OCI-LY7 (cell line): ENCODE measurements at regions not wholly inside any gene's neighbourhood (a gene's known extent, or its start where the extent isn't known, plus 50 kb on each side); places are given as distances from the start of the nearest gene placed in this dataset.

Experiments used
- BruUV-seq: library from RNA; stranded (reverse); fragments of 400-500 nt; replicated peaks from 2 replicates; lab custom pipeline; 2021; lab: Mats Ljungman, UMichigan
- CTCF ChIA-PET: fragments of 300-600 bp; sonication (Branson Sonifier 250); formaldehyde crosslinking; loops from one replicate; lab custom pipeline; 2022; ENCODE audit warnings: antibody characterized with exemption; ENCODE audit not compliant: unreplicated experiment; lab: Charles Lee
- POLR2A ChIA-PET: fragments of 300-600 bp; sonication (Branson Sonifier 250); formaldehyde crosslinking; loops from one replicate; lab custom pipeline; 2022; ENCODE audit warnings: antibody characterized with exemption; lab: Charles Lee
- DNase-seq: peaks from one replicate; pipeline ENCODE4 v3.0.0-alpha.2; 2015; ENCODE audit warnings: low spot score
- H2AFZ ChIP-seq: fragments of 200-600 bp; sonication (generic), shearing (Covaris generic); 2 replicates; pipeline ENCODE4 v1.6.1; 2014; ENCODE audit warnings: mild to moderate bottlenecking, antibody characterized with exemption, low read length, moderate library complexity
- H3K27ac ChIP-seq: fragments of 200-600 bp; sonication (generic); 2 replicates; pipeline ENCODE4 v1.5.1; 2014; ENCODE audit warnings: mixed run types, low read depth, mild to moderate bottlenecking, moderate library complexity, low read length, inconsistent platforms; ENCODE audit not compliant: poor library complexity, severe bottlenecking
- H3K36me3 ChIP-seq: fragments of 200-600 bp; sonication (generic); 2 replicates; pipeline ENCODE4 v1.6.1; 2014; ENCODE audit warnings: mild to moderate bottlenecking, antibody characterized with exemption, low read length, moderate library complexity, mixed read lengths; ENCODE audit not compliant: insufficient read depth
- H3K4me1 ChIP-seq: fragments of 200-600 bp; sonication (generic); 2 replicates; pipeline ENCODE4 v1.5.1; 2014; ENCODE audit warnings: mild to moderate bottlenecking, low read length; ENCODE audit not compliant: insufficient read depth, poor library complexity, severe bottlenecking
- H3K4me2 ChIP-seq: fragments of 200-600 bp; sonication (generic); 2 replicates; pipeline ENCODE4 v1.6.1; 2014; ENCODE audit warnings: mild to moderate bottlenecking, low read length
- H3K4me3 ChIP-seq: fragments of 200-600 bp; sonication (generic); 2 replicates; pipeline ENCODE4 v1.5.1; 2014; ENCODE audit warnings: mild to moderate bottlenecking, low read depth, low read length; ENCODE audit not compliant: poor library complexity, severe bottlenecking
- H3K79me2 ChIP-seq: fragments of 200-600 bp; sonication (generic); 2 replicates; pipeline ENCODE4 v1.6.1; 2016; ENCODE audit warnings: low read depth, mild to moderate bottlenecking, low read length, moderate library complexity, mixed read lengths; ENCODE audit not compliant: insufficient read depth
- H3K9me2 ChIP-seq: fragments of 200-600 bp; sonication (generic); 2 replicates; pipeline ENCODE4 v1.6.1; 2016; ENCODE audit warnings: mild to moderate bottlenecking, low read length, mixed read lengths; ENCODE audit not compliant: insufficient read depth
- H3K9me3 ChIP-seq: fragments of 200-600 bp; sonication (generic); 2 replicates; pipeline ENCODE4 v1.6.1; 2014; ENCODE audit warnings: mild to moderate bottlenecking, mixed run types, low read length, mixed read lengths
- H4K20me1 ChIP-seq: fragments of 200-600 bp; sonication (generic); 2 replicates; pipeline ENCODE4 v1.6.1; 2014; ENCODE audit warnings: mild to moderate bottlenecking, antibody characterized with exemption, low read length, moderate library complexity, mixed read lengths; ENCODE audit not compliant: insufficient read depth
- CTCF ChIP-seq: fragments of 200-600 bp; sonication (generic); conservative IDR thresholded peaks from 2 replicates; pipeline ENCODE4 v1.5.1; 2014; ENCODE audit warnings: mild to moderate bottlenecking, antibody characterized with exemption, low read length, moderate library complexity, mixed read lengths
- EZH2phosphoT487 ChIP-seq: fragments of 200-600 bp; sonication (generic); IDR thresholded peaks from 2 replicates; pipeline ENCODE4 v1.6.1; 2018; ENCODE audit warnings: low read depth, borderline replicate concordance, mild to moderate bottlenecking, mixed run types, antibody characterized with exemption, low read length, moderate library complexity, mixed read lengths
- intact Hi-C: fragments of 100-400 bp; cut with micrococcal nuclease; formaldehyde crosslinking; loops from one replicate; pipeline ENCODE4 v1.10.0; 2022; ENCODE audit not compliant: unreplicated experiment

GRCh38 chr10:129375912-129376311 lies 91.1 kb upstream of the MGMT start:
- Histone ChIP-seq H3K9me3 (no peaks in the 10 kb centered on the region), H3K4me3 (no peak overlapping the region), H3K27ac (no peak overlapping the region), H3K4me2 (no peak overlapping the region), H3K79me2 (no peaks in the 10 kb centered on the region), H3K36me3 (no peaks in the 10 kb centered on the region), H3K4me1 (no peaks in the 10 kb centered on the region), H3K9me2 (no peaks in the 10 kb centered on the region), H4K20me1 (no peaks in the 10 kb centered on the region), H2AFZ (no peak overlapping the region)
- intact Hi-C loops: no loop called here
- POLR2A ChIA-PET: no interaction called here
- CTCF ChIA-PET: no interaction called here
- TF ChIP-seq EZH2phosphoT487: no peak
- no peak for DNase-seq
- no TSS peak for BruUV-seq

DNA sequence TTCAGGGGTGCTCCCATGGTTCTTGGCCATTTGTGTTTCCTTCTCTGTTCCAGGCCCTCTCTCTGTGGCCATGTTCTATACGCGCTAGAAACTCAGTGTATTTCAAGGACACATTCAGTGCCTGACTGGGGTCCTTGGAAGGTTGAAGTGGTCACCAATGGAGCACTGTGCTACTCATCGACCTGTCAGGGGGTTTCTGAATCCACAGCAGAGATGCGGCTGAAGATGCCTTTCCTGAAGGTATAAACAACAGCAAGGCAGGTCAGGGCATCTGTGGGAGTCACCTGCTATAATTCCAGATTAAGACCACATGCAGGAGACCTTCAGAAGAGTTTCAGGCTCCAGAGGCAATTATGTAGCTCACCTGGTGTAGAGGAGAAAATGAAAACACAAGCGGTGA lies 86.8 kb upstream of the MGMT start:
- POLR2A ChIA-PET: no interaction called here
- DNase-seq: no peak
- Histone ChIP-seq H3K9me2 (no peaks in the 10 kb centered on the region), H4K20me1 (no peaks in the 10 kb centered on the region), H3K4me2 (no peak overlapping the region), H3K79me2 (no peaks in the 10 kb centered on the region), H3K4me3 (no peak overlapping the region), H3K27ac (no peak overlapping the region), H3K9me3 (no peaks in the 10 kb centered on the region), H3K36me3 (no peaks in the 10 kb centered on the region), H3K4me1 (no peaks in the 10 kb centered on the region), H2AFZ (no peak overlapping the region)
- no TSS peak for BruUV-seq
- TF ChIP-seq EZH2phosphoT487 (no peak), CTCF (no peak)
- intact Hi-C loops: no loop called here
- CTCF ChIA-PET: no interaction called here

- no peaks in the 10 kb centered on the region for H3K9me3 ChIP-seq
- H3K4me3 ChIP-seq: no peak overlapping the region
- ChIA-PET CTCF (no interaction called here), POLR2A (interaction anchor here (0.7 kb wide), 1 partner anchor 505 kb away, joined by 3 read pairs; no protein-coding TSS in a partner anchor)
- no peaks in the 10 kb centered on the region for H3K4me1 ChIP-seq
- no peaks in the 10 kb centered on the region for H3K36me3 ChIP-seq
- H2AFZ ChIP-seq: no peak overlapping the region
- no peak for DNase-seq
- no peaks in the 10 kb centered on the region for H4K20me1 ChIP-seq
- no peak overlapping the region for H3K4me2 ChIP-seq
- H3K9me2 ChIP-seq: no peaks in the 10 kb centered on the region
- TF ChIP-seq CTCF: no peak
- no peak for TF ChIP-seq EZH2phosphoT487
- no TSS peak for BruUV-seq
- intact Hi-C loops: no loop called here
- no peaks in the 10 kb centered on the region for H3K79me2 ChIP-seq
- H3K27ac ChIP-seq: no peak overlapping the region
Measured at GRCh38 chr10:129381741-129382140, 85.3 kb upstream of the MGMT start.
